WTC11 (cell line): ENCODE measurements at regions not wholly inside any gene's neighbourhood (a gene's known extent, or its start where the extent isn't known, plus 50 kb on each side); places are given as distances from the start of the nearest gene placed in this dataset.

Experiments
- ATAC-seq: fragments of 200-7000 bp; cut with Tn5 transposase; 2 replicates; pipeline ENCODE4 v1.10.0; 2021; ENCODE audit warnings: mild to moderate bottlenecking, moderate library complexity
- CTCF ChIA-PET: fragments of 300-600 bp; sonication (Branson Sonifier 250); formaldehyde crosslinking; loops from one replicate; lab custom pipeline; 2021; ENCODE audit warnings: antibody characterized with exemption; lab: Charles Lee
- POLR2A ChIA-PET: fragments of 350-600 bp; sonication (Branson Sonifier 250); formaldehyde crosslinking; loops from one replicate; lab custom pipeline; 2021; ENCODE audit warnings: antibody characterized with exemption; lab: Charles Lee
- DNase-seq: peaks from one replicate; pipeline ENCODE4 v3.0.0; 2021; ENCODE audit warnings: low spot score
- H3K27ac Mint-ChIP-seq: 2 replicates; pipeline ENCODE4 v1.8.0; 2021; ENCODE audit warnings: mixed read lengths
- H3K27me3 Mint-ChIP-seq: 2 replicates; pipeline ENCODE4 v1.8.0; 2021; ENCODE audit warnings: low read depth, mild to moderate bottlenecking, moderate library complexity, mixed read lengths
- H3K36me3 Mint-ChIP-seq: 2 replicates; pipeline ENCODE4 v1.8.0; 2021; ENCODE audit warnings: mixed read lengths
- H3K4me1 Mint-ChIP-seq: 2 replicates; pipeline ENCODE4 v1.8.0; 2022; ENCODE audit warnings: mixed read lengths
- H3K4me3 Mint-ChIP-seq: 2 replicates; pipeline ENCODE4 v1.8.0; 2021; ENCODE audit warnings: mild to moderate bottlenecking, moderate library complexity, mixed read lengths
- H3K9me3 Mint-ChIP-seq: 2 replicates; pipeline ENCODE4 v1.8.0; 2021; ENCODE audit warnings: mixed read lengths
- CDX4 ChIP-seq: fragments of 250-450 bp; sonication (Bioruptor Pico); IDR thresholded peaks from 2 replicates; pipeline ENCODE4 v1.9.0; 2021; ENCODE audit warnings: moderate library complexity, mild to moderate bottlenecking, inconsistent platforms, borderline replicate concordance
- E2F5 ChIP-seq: sonication (generic); formaldehyde crosslinking; IDR thresholded peaks from 2 replicates; pipeline ENCODE4 v1.8.1; 2022; ENCODE audit warnings: mild to moderate bottlenecking, moderate library complexity, missing genetic modification reagents
- ERG ChIP-seq: fragments of 250-450 bp; sonication (Bioruptor Pico); IDR thresholded peaks from 2 replicates; pipeline ENCODE4 v1.8.0; 2021; ENCODE audit warnings: mild to moderate bottlenecking
- FOXK1 ChIP-seq: sonication (generic); formaldehyde crosslinking; IDR thresholded peaks from 2 replicates; pipeline ENCODE4 v1.8.0; 2022; ENCODE audit warnings: mild to moderate bottlenecking, moderate library complexity, missing genetic modification reagents
- GRHL2 ChIP-seq: fragments of 250-450 bp; sonication (Bioruptor Pico); IDR thresholded peaks from 2 replicates; pipeline ENCODE4 v1.8.0; 2022; ENCODE audit warnings: mild to moderate bottlenecking, moderate library complexity; ENCODE audit not compliant: insufficient replicate concordance, severe bottlenecking
- MAX ChIP-seq: sonication (generic); formaldehyde crosslinking; IDR thresholded peaks from 2 replicates; pipeline ENCODE4 v1.8.0; 2022; ENCODE audit warnings: mild to moderate bottlenecking, missing genetic modification reagents
- NR3C1 ChIP-seq: sonication (generic); formaldehyde crosslinking; conservative IDR thresholded peaks from 2 replicates; pipeline ENCODE4 v1.8.1; 2023; ENCODE audit warnings: low read depth, mild to moderate bottlenecking, missing genetic modification reagents
- OVOL2 ChIP-seq: fragments of 250-450 bp; sonication (Bioruptor Pico); IDR thresholded peaks from 2 replicates; pipeline ENCODE4 v1.9.0; 2021; ENCODE audit warnings: mild to moderate bottlenecking, borderline replicate concordance
- PRDM15 ChIP-seq: sonication (generic); formaldehyde crosslinking; IDR thresholded peaks from 2 replicates; pipeline ENCODE4 v1.8.0; 2022; ENCODE audit warnings: missing genetic modification reagents
- TEAD1 ChIP-seq: sonication (generic); formaldehyde crosslinking; IDR thresholded peaks from 2 replicates; pipeline ENCODE4 v1.8.0; 2022; ENCODE audit warnings: mild to moderate bottlenecking, missing genetic modification reagents
- USF1 ChIP-seq: sonication (generic); formaldehyde crosslinking; IDR thresholded peaks from 2 replicates; pipeline ENCODE4 v1.8.0; 2022; ENCODE audit warnings: mild to moderate bottlenecking, missing genetic modification reagents
- USF2 ChIP-seq: sonication (generic); formaldehyde crosslinking; IDR thresholded peaks from 2 replicates; pipeline ENCODE4 v1.8.1; 2023; ENCODE audit warnings: mild to moderate bottlenecking, missing genetic modification reagents, moderate library complexity
- ZNF121 ChIP-seq: sonication (generic); formaldehyde crosslinking; IDR thresholded peaks from 2 replicates; pipeline ENCODE4 v1.8.0; 2023; ENCODE audit warnings: missing genetic modification reagents
- ZNF281 ChIP-seq: sonication (generic); formaldehyde crosslinking; IDR thresholded peaks from 2 replicates; pipeline ENCODE4 v1.8.0; 2023; ENCODE audit warnings: mild to moderate bottlenecking, missing genetic modification reagents
- ZNF423 ChIP-seq: fragments of 250-450 bp; sonication (Bioruptor Pico); IDR thresholded peaks from 2 replicates; pipeline ENCODE4 v2.1.2; 2022; ENCODE audit warnings: mild to moderate bottlenecking, moderate library complexity
- ZNF532 ChIP-seq: fragments of 250-450 bp; sonication (Bioruptor Pico); IDR thresholded peaks from 2 replicates; pipeline ENCODE4 v1.9.0; 2021; ENCODE audit warnings: mild to moderate bottlenecking, borderline replicate concordance

- Mint-ChIP-seq H3K27ac (no peak overlapping the region), H3K36me3 (no peaks in the 10 kb centered on the region), H3K9me3 (peaks cover 21% of the 10 kb centered on the region), H3K4me3 (no peak overlapping the region), H3K4me1 (no peaks in the 10 kb centered on the region), H3K27me3 (no peaks in the 10 kb centered on the region)
- TF ChIP-seq GRHL2 (no peak), USF2 (CRISPR knock-in tag) (no peak), PRDM15 (CRISPR knock-in tag) (no peak), OVOL2 (CRISPR knock-in tag) (no peak), CDX4 (no peak), NR3C1 (CRISPR knock-in tag) (no peak), E2F5 (no peak), MAX (CRISPR knock-in tag) (no peak), ZNF281 (CRISPR knock-in tag) (no peak), FOXK1 (CRISPR knock-in tag) (no peak), TEAD1 (CRISPR knock-in tag) (no peak), USF1 (no peak), ZNF423 (CRISPR knock-in tag) (no peak), ZNF532 (no peak), ZNF121 (CRISPR knock-in tag) (no peak), ERG (no peak)
- POLR2A ChIA-PET: no interaction called here
- CTCF ChIA-PET: no interaction called here
- ATAC-seq: no peak
- DNase-seq: no peak
Observed at GRCh38 chr4:64016893-64017292, 392.4 kb downstream of the TECRL start.
